HEK293 (cell line): ENCODE measurements at regions not wholly inside any gene's neighbourhood (a gene's known extent, or its start where the extent isn't known, plus 50 kb on each side); places are given as distances from the start of the nearest gene placed in this dataset.

Experiments
- CTCF ChIA-PET: fragments of 350-600 bp; formaldehyde crosslinking; extraction: SDS; loops from one replicate; lab custom pipeline; 2021; ENCODE audit warnings: antibody characterized with exemption; lab: Yijun Ruan, JAX
- POLR2A ChIA-PET: fragments of 300-600 bp; formaldehyde crosslinking; extraction: SDS; loops from one replicate; lab custom pipeline; 2020; ENCODE audit warnings: antibody characterized with exemption, inconsistent platforms; lab: Yijun Ruan, JAX
- H3K27ac ChIP-seq: fragments of 200-500 bp; sonication (Bioruptor generic); 2 replicates; pipeline ENCODE4 v1.5.1; 2014; ENCODE audit warnings: low read depth, low read length, control low read depth, inconsistent platforms; ENCODE audit errors: extremely low read depth
- H3K36me3 ChIP-seq, 2 experiments: fragments of 200-500 bp in 1 of 2; sonication (Bioruptor generic) in 1 of 2; 1 replicate in 1 of 2; 2 replicates in 1 of 2; pipeline ENCODE4 v1.5.1; 2014 to 2017; ENCODE audit warnings: inconsistent platforms in 2 of 2, low read length in 2 of 2; ENCODE audit not compliant: control insufficient read depth in 2 of 2, insufficient read depth in 1 of 2
- H3K4me1 ChIP-seq: fragments of 200-500 bp; sonication (Bioruptor generic); 2 replicates; pipeline ENCODE4 v1.5.1; 2014; ENCODE audit warnings: mild to moderate bottlenecking, low read length, inconsistent platforms; ENCODE audit not compliant: control insufficient read depth, insufficient read depth
- H3K4me3 ChIP-seq: 2 replicates; pipeline ENCODE4 v1.5.1; 2011; ENCODE audit warnings: low read depth, mild to moderate bottlenecking, control low read depth, low read length, moderate library complexity
- H3K9me3 ChIP-seq: fragments of 200-500 bp; sonication (Bioruptor generic); 2 replicates; pipeline ENCODE4 v1.5.1; 2014; ENCODE audit warnings: low read depth, low read length, inconsistent platforms; ENCODE audit not compliant: control insufficient read depth, insufficient read depth
- GLI4 ChIP-seq: fragments of 450-650 bp; formaldehyde crosslinking; IDR thresholded peaks from 2 replicates; pipeline ENCODE4 v1.5.1; 2016; ENCODE audit warnings: missing biosample characterization, missing genetic modification characterization
- KLF10 ChIP-seq: fragments of 450-650 bp; IDR thresholded peaks from 2 replicates; pipeline ENCODE4 v1.5.1; 2018; ENCODE audit warnings: missing biosample characterization, mild to moderate bottlenecking, missing genetic modification characterization
- KLF16 ChIP-seq: fragments of 450-650 bp; formaldehyde crosslinking; IDR thresholded peaks from 2 replicates; pipeline ENCODE4 v1.5.1; 2017; ENCODE audit warnings: missing biosample characterization, missing genetic modification characterization
- RBAK ChIP-seq: fragments of 450-650 bp; formaldehyde crosslinking; IDR thresholded peaks from 2 replicates; pipeline ENCODE4 v1.5.1; 2016; ENCODE audit warnings: missing biosample characterization, missing genetic modification characterization
- SETDB1 ChIP-seq: IDR thresholded peaks from one replicate; pipeline ENCODE4 v1.6.1; 2017; ENCODE audit warnings: mild to moderate bottlenecking, low read length, moderate library complexity, mixed read lengths; ENCODE audit not compliant: insufficient read length
- ZBTB21 ChIP-seq: fragments of 450-650 bp; formaldehyde crosslinking; IDR thresholded peaks from 2 replicates; pipeline ENCODE4 v1.5.1; 2017; ENCODE audit warnings: missing biosample characterization, missing genetic modification characterization
- ZBTB6 ChIP-seq: fragments of 450-650 bp; formaldehyde crosslinking; IDR thresholded peaks from 2 replicates; pipeline ENCODE4 v1.5.1; 2017; ENCODE audit warnings: missing biosample characterization, missing genetic modification characterization
- ZBTB7A ChIP-seq: fragments of 450-650 bp; formaldehyde crosslinking; IDR thresholded peaks from 2 replicates; pipeline ENCODE4 v1.5.1; 2016; ENCODE audit warnings: low read depth, missing biosample characterization, missing genetic modification characterization
- ZFHX2 ChIP-seq: fragments of 450-650 bp; formaldehyde crosslinking; conservative IDR thresholded peaks from 2 replicates; pipeline ENCODE4 v1.5.1; 2016; ENCODE audit warnings: missing biosample characterization, missing genetic modification characterization
- ZIC2 ChIP-seq: fragments of 450-650 bp; formaldehyde crosslinking; IDR thresholded peaks from 2 replicates; pipeline ENCODE4 v1.5.1; 2016; ENCODE audit warnings: missing biosample characterization, missing genetic modification characterization
- ZNF157 ChIP-seq: fragments of 450-650 bp; formaldehyde crosslinking; IDR thresholded peaks from 2 replicates; pipeline ENCODE4 v1.5.1; 2016; ENCODE audit warnings: missing biosample characterization, missing genetic modification characterization
- ZNF16 ChIP-seq: fragments of 450-650 bp; formaldehyde crosslinking; IDR thresholded peaks from 2 replicates; pipeline ENCODE4 v1.5.1; 2016; ENCODE audit warnings: low read depth, missing biosample characterization, missing genetic modification characterization
- ZNF174 ChIP-seq: fragments of 450-650 bp; formaldehyde crosslinking; IDR thresholded peaks from 2 replicates; pipeline ENCODE4 v1.5.0; 2017; ENCODE audit warnings: missing biosample characterization, mild to moderate bottlenecking, missing genetic modification characterization
- ZNF175 ChIP-seq: fragments of 450-650 bp; formaldehyde crosslinking; IDR thresholded peaks from 2 replicates; pipeline ENCODE4 v1.5.1; 2016; ENCODE audit warnings: missing biosample characterization, missing genetic modification characterization
- ZNF223 ChIP-seq: fragments of 450-650 bp; formaldehyde crosslinking; IDR thresholded peaks from 2 replicates; pipeline ENCODE4 v1.5.1; 2016; ENCODE audit warnings: missing biosample characterization, missing genetic modification characterization
- ZNF341 ChIP-seq: fragments of 450-650 bp; formaldehyde crosslinking; IDR thresholded peaks from 2 replicates; pipeline ENCODE4; 2016; ENCODE audit warnings: low read depth, missing biosample characterization, missing genetic modification characterization
- ZNF350 ChIP-seq: fragments of 450-650 bp; formaldehyde crosslinking; IDR thresholded peaks from 2 replicates; pipeline ENCODE4 v1.5.0; 2017; ENCODE audit warnings: missing biosample characterization, mild to moderate bottlenecking, missing genetic modification characterization
- ZNF394 ChIP-seq: fragments of 450-650 bp; formaldehyde crosslinking; IDR thresholded peaks from 2 replicates; pipeline ENCODE4 v1.5.1; 2016; ENCODE audit warnings: missing biosample characterization, missing genetic modification characterization, mild to moderate bottlenecking, moderate library complexity, borderline replicate concordance
- ZNF423 ChIP-seq: fragments of 450-650 bp; formaldehyde crosslinking; IDR thresholded peaks from 2 replicates; pipeline ENCODE4 v1.5.1; 2016; ENCODE audit warnings: missing biosample characterization, missing genetic modification characterization
- ZNF521 ChIP-seq: fragments of 450-650 bp; formaldehyde crosslinking; IDR thresholded peaks from 2 replicates; pipeline ENCODE4 v1.5.1; 2017; ENCODE audit warnings: missing biosample characterization, mild to moderate bottlenecking, missing genetic modification characterization
- ZNF561 ChIP-seq: fragments of 450-650 bp; IDR thresholded peaks from 2 replicates; pipeline ENCODE4 v1.5.1; 2018; ENCODE audit warnings: missing biosample characterization, missing genetic modification characterization, borderline replicate concordance
- ZNF704 ChIP-seq: fragments of 450-650 bp; formaldehyde crosslinking; IDR thresholded peaks from 2 replicates; pipeline ENCODE4 v1.5.1; 2016; ENCODE audit warnings: missing biosample characterization, missing genetic modification characterization
- ZNF777 ChIP-seq: fragments of 450-650 bp; formaldehyde crosslinking; IDR thresholded peaks from 2 replicates; pipeline ENCODE4 v1.5.1; 2017; ENCODE audit warnings: missing biosample characterization, missing genetic modification characterization, borderline replicate concordance
- ZNF792 ChIP-seq: fragments of 450-650 bp; formaldehyde crosslinking; IDR thresholded peaks from 2 replicates; pipeline ENCODE4 v1.5.1; 2016; ENCODE audit warnings: missing biosample characterization, missing genetic modification characterization
- ZSCAN16 ChIP-seq: fragments of 450-650 bp; formaldehyde crosslinking; IDR thresholded peaks from 2 replicates; pipeline ENCODE4 v1.5.1; 2016; ENCODE audit warnings: missing biosample characterization, missing genetic modification characterization
- TF ChIP-seq, protein P1 (sequence below): fragments of 450-650 bp; formaldehyde crosslinking; IDR thresholded peaks from 2 replicates; pipeline ENCODE4 v1.5.1; 2016; ENCODE audit warnings: missing biosample characterization, missing genetic modification characterization
- TF ChIP-seq, protein P2 (sequence below): fragments of 450-650 bp; formaldehyde crosslinking; IDR thresholded peaks from 2 replicates; pipeline ENCODE4 v1.5.1; 2016; ENCODE audit warnings: missing biosample characterization, missing genetic modification characterization
- TF ChIP-seq, protein P3 (sequence below): fragments of 450-650 bp; formaldehyde crosslinking; IDR thresholded peaks from 2 replicates; pipeline ENCODE4 v1.5.1; 2016; ENCODE audit warnings: missing biosample characterization, missing genetic modification characterization
- TF ChIP-seq, protein P4 (sequence below): fragments of 450-650 bp; IDR thresholded peaks from 2 replicates; pipeline ENCODE4 v1.5.1; 2018; ENCODE audit warnings: missing biosample characterization, mild to moderate bottlenecking, missing genetic modification characterization

DNA sequence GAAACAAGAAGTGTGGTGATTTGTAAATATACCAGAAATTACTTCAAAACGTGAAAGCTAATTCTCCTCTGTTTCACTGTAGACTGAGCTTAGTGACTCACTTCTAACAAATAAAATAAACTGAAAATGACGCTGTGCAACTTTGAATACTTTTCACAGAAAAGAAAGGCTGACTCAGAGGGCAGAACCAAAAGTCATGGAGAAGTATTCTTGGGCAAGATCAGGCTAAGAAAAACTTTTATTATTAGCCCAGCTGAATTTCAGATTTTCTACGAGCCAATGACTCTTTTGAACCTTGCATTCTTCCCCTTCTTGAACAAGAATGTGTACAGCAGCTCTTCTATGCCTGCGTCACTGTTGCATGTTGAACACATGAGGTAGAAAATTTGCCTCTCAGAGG, 527.3 kb upstream of the GHITM start:
- ChIA-PET POLR2A (no interaction called here), CTCF (no interaction called here)

GRCh38 chr10:83612746-83613145, 526.6 kb upstream of the GHITM start:
- Histone ChIP-seq H3K36me3 (no peaks in the 10 kb centered on the region), H3K27ac (no peak overlapping the region), H3K9me3 (no peaks in the 10 kb centered on the region), H3K4me1 (no peaks in the 10 kb centered on the region), H3K4me3 (no peak overlapping the region)
- TF ChIP-seq ZSCAN16 (tag by site-specific recombination) (no peak), ZBTB6 (no peak)
- ChIA-PET CTCF (no interaction called here), POLR2A (no interaction called here)

More for the DNA sequence above, 527.3 kb upstream of the GHITM start:
- Histone ChIP-seq H3K4me3 (no peak overlapping the region), H3K4me1 (no peaks in the 10 kb centered on the region), H3K36me3 (no peaks in the 10 kb centered on the region), H3K9me3 (no peaks in the 10 kb centered on the region), H3K27ac (no peak overlapping the region)
- TF ChIP-seq RBAK (tag by site-specific recombination) (no peak), ZNF175 (no peak), ZNF174 (tag by site-specific recombination) (no peak), KLF16 (tag by site-specific recombination) (no peak), ZNF704 (no peak), ZBTB21 (tag by site-specific recombination) (no peak), ZNF521 (tag by site-specific recombination) (no peak), ZNF341 (tag by site-specific recombination) (no peak), ZNF157 (tag by site-specific recombination) (no peak), ZBTB7A (tag by site-specific recombination) (no peak), ZNF16 (tag by site-specific recombination) (no peak), SETDB1 (no peak), ZNF423 (tag by site-specific recombination) (no peak), ZNF223 (tag by site-specific recombination) (no peak), ZNF394 (tag by site-specific recombination) (no peak)
- TF ChIP-seq, protein P1, sequence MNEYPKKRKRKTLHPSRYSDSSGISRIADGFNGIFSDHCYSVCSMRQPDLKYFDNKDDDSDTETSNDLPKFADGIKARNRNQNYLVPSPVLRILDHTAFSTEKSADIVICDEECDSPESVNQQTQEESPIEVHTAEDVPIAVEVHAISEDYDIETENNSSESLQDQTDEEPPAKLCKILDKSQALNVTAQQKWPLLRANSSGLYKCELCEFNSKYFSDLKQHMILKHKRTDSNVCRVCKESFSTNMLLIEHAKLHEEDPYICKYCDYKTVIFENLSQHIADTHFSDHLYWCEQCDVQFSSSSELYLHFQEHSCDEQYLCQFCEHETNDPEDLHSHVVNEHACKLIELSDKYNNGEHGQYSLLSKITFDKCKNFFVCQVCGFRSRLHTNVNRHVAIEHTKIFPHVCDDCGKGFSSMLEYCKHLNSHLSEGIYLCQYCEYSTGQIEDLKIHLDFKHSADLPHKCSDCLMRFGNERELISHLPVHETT, result no peak
- TF ChIP-seq, protein P2, sequence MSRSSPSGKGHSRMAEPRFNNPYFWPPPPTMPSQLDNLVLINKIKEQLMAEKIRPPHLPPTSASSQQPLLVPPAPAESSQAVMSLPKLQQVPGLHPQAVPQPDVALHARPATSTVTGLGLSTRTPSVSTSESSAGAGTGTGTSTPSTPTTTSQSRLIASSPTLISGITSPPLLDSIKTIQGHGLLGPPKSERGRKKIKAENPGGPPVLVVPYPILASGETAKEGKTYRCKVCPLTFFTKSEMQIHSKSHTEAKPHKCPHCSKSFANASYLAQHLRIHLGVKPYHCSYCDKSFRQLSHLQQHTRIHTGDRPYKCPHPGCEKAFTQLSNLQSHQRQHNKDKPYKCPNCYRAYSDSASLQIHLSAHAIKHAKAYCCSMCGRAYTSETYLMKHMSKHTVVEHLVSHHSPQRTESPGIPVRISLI (tag by site-specific recombination), result no peak

GRCh38 chr10:83617172-83617571, 522.1 kb upstream of the GHITM start:
- no peak overlapping the region for H3K4me3 ChIP-seq
- ChIA-PET POLR2A (no interaction called here), CTCF (no interaction called here)
- H3K4me1 ChIP-seq, result no peaks in the 10 kb centered on the region
- no peaks in the 10 kb centered on the region for H3K9me3 ChIP-seq
- H3K36me3 ChIP-seq, result no peaks in the 10 kb centered on the region
- no peak overlapping the region for H3K27ac ChIP-seq
- TF ChIP-seq ZNF777 (tag by site-specific recombination) (no peak), GLI4 (tag by site-specific recombination) (no peak), ZNF561 (tag by site-specific recombination) (no peak), KLF10 (tag by site-specific recombination) (no peak), ZNF350 (no peak), ZNF792 (tag by site-specific recombination) (no peak), ZIC2 (no peak), ZFHX2 (tag by site-specific recombination) (no peak)
- TF ChIP-seq, protein P3, sequence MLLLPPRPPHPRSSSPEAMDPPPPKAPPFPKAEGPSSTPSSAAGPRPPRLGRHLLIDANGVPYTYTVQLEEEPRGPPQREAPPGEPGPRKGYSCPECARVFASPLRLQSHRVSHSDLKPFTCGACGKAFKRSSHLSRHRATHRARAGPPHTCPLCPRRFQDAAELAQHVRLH (tag by site-specific recombination), result no peak
- TF ChIP-seq, protein P4, sequence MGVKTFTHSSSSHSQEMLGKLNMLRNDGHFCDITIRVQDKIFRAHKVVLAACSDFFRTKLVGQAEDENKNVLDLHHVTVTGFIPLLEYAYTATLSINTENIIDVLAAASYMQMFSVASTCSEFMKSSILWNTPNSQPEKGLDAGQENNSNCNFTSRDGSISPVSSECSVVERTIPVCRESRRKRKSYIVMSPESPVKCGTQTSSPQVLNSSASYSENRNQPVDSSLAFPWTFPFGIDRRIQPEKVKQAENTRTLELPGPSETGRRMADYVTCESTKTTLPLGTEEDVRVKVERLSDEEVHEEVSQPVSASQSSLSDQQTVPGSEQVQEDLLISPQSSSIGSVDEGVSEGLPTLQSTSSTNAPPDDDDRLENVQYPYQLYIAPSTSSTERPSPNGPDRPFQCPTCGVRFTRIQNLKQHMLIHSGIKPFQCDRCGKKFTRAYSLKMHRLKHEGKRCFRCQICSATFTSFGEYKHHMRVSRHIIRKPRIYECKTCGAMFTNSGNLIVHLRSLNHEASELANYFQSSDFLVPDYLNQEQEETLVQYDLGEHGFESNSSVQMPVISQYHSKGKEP, result no peak
